HG03442 (cell line): ENCODE measurements at regions not wholly inside any gene's neighbourhood (a gene's known extent, or its start where the extent isn't known, plus 50 kb on each side); places are given as distances from the start of the nearest gene placed in this dataset.
A peak's percentile ranks its signal among the peaks of the same experiment; 100 is the strongest.
"Not testable (repeated sequence)": the region's sequence is repeated elsewhere in the genome, so short reads cannot be mapped to it uniquely, and the experiment has no call there.

Source experiments
- ATAC-seq: cut with Tn5 transposase; IDR thresholded peaks from one replicate; pipeline ENCODE4 v1.9.1; 2021; ENCODE audit warnings: mild to moderate bottlenecking, moderate library complexity; ENCODE audit not compliant: unreplicated experiment

- ATAC-seq, result not testable (repeated sequence)
Measured at GRCh38 chr10:117838500-117839498, 207.9 kb downstream of the RAB11FIP2 start.

GRCh38 chr10:117856426-117856825 lies 190.3 kb downstream of the RAB11FIP2 start:
- ATAC-seq, result not testable (repeated sequence)

- no peak for ATAC-seq
Measured at GRCh38 chr10:117860135-117860534, 186.6 kb downstream of the RAB11FIP2 start.

GRCh38 chr10:117860823-117861222 lies 185.9 kb downstream of the RAB11FIP2 start:
- ATAC-seq, result peak; percentile 58

- no peak for ATAC-seq
Measured at GRCh38 chr10:117861329-117861728, 185.4 kb downstream of the RAB11FIP2 start.

GRCh38 chr10:117863771-117864170 lies 183.0 kb downstream of the RAB11FIP2 start:
- no peak for ATAC-seq

GRCh38 chr10:117865945-117866344 lies 180.8 kb downstream of the RAB11FIP2 start:
- ATAC-seq, result no peak

GRCh38 chr10:117868151-117868550 lies 178.6 kb downstream of the RAB11FIP2 start:
- no peak for ATAC-seq

- no peak for ATAC-seq
Measured at GRCh38 chr10:117875793-117876192, 170.9 kb downstream of the RAB11FIP2 start.

GRCh38 chr10:117876210-117876609 lies 170.5 kb downstream of the RAB11FIP2 start:
- no peak for ATAC-seq

- ATAC-seq, result no peak
Measured at GRCh38 chr10:117878626-117879025, 168.1 kb downstream of the RAB11FIP2 start.

- ATAC-seq, result no peak
Measured at GRCh38 chr10:117884093-117884492, 162.6 kb downstream of the RAB11FIP2 start.

GRCh38 chr10:117884592-117884991 lies 162.1 kb downstream of the RAB11FIP2 start:
- ATAC-seq, result no peak

- no peak for ATAC-seq
Measured at GRCh38 chr10:117885206-117885829, 161.4 kb downstream of the RAB11FIP2 start.

- ATAC-seq, result no peak
Measured at GRCh38 chr10:117886766-117887165, 160.0 kb downstream of the RAB11FIP2 start.

GRCh38 chr10:117889664-117890063 lies 157.1 kb downstream of the RAB11FIP2 start:
- ATAC-seq, result no peak

- no peak for ATAC-seq
Measured at GRCh38 chr10:117892681-117893220, 154.0 kb downstream of the RAB11FIP2 start.

GRCh38 chr10:117894339-117894738 lies 152.4 kb downstream of the RAB11FIP2 start:
- no peak for ATAC-seq

GRCh38 chr10:117896517-117896916 lies 150.2 kb downstream of the RAB11FIP2 start:
- no peak for ATAC-seq

GRCh38 chr10:117899181-117899683 lies 147.5 kb downstream of the RAB11FIP2 start:
- no peak for ATAC-seq

- ATAC-seq, result no peak
Measured at GRCh38 chr10:117900280-117900679, 146.5 kb downstream of the RAB11FIP2 start.
